NCI-H1694 (cell line): ENCODE measurements at regions not wholly inside any gene's neighbourhood (a gene's known extent, or its start where the extent isn't known, plus 50 kb on each side); places are given as distances from the start of the nearest gene placed in this dataset.

Experiments used
- DNase-seq: peaks from one replicate; lab custom pipeline; 2025; lab: John Stamatoyannopoulos, UW

- peak; percentile 58 for DNase-seq
These were observed 270.2 kb upstream of the PRDM1 start for GRCh38 chr6:105815661-105816555.

- DNase-seq: no peak
These were observed 271.2 kb upstream of the PRDM1 start for GRCh38 chr6:105814745-105815536.

- DNase-seq: no peak
These were observed 275.1 kb upstream of the PRDM1 start for GRCh38 chr6:105810922-105811482.

GRCh38 chr6:105810105-105810921 lies 275.8 kb upstream of the PRDM1 start:
- DNase-seq: peak; percentile 88

- DNase-seq: no peak
These were observed 277.6 kb upstream of the PRDM1 start for GRCh38 chr6:105808571-105808970.

GRCh38 chr6:105807905-105808304 lies 278.2 kb upstream of the PRDM1 start:
- DNase-seq: no peak

GRCh38 chr6:105806486-105806920 lies 279.6 kb upstream of the PRDM1 start:
- no peak for DNase-seq

- DNase-seq: no peak
These were observed 280.6 kb upstream of the PRDM1 start for GRCh38 chr6:105805501-105806023.

GRCh38 chr6:105804424-105804823 lies 281.7 kb upstream of the PRDM1 start:
- DNase-seq: no peak

GRCh38 chr6:105804000-105804399 lies 282.1 kb upstream of the PRDM1 start:
- DNase-seq: no peak

GRCh38 chr6:105803442-105803841 lies 282.7 kb upstream of the PRDM1 start:
- DNase-seq: no peak

- no peak for DNase-seq
These were observed 283.4 kb upstream of the PRDM1 start for GRCh38 chr6:105802703-105803102.

- no peak for DNase-seq
These were observed 285.3 kb upstream of the PRDM1 start for GRCh38 chr6:105800871-105801270.

GRCh38 chr6:105800398-105800797 lies 285.7 kb upstream of the PRDM1 start:
- DNase-seq: no peak

GRCh38 chr6:105799056-105799455 lies 287.1 kb upstream of the PRDM1 start:
- no peak for DNase-seq

GRCh38 chr6:105797983-105798453 lies 288.1 kb upstream of the PRDM1 start:
- no peak for DNase-seq

- DNase-seq: no peak
These were observed 288.7 kb upstream of the PRDM1 start for GRCh38 chr6:105797286-105797979.

- DNase-seq: no peak
These were observed 290.1 kb upstream of the PRDM1 start for GRCh38 chr6:105795913-105796517.

GRCh38 chr6:105795366-105795765 lies 290.8 kb upstream of the PRDM1 start:
- DNase-seq: no peak

- no peak for DNase-seq
These were observed 291.3 kb upstream of the PRDM1 start for GRCh38 chr6:105794870-105795269.
